ENCODE measurements at regions not wholly inside any gene's neighbourhood (a gene's known extent, or its start where the extent isn't known, plus 50 kb on each side); places are given as distances from the start of the nearest gene placed in this dataset.

DNA sequence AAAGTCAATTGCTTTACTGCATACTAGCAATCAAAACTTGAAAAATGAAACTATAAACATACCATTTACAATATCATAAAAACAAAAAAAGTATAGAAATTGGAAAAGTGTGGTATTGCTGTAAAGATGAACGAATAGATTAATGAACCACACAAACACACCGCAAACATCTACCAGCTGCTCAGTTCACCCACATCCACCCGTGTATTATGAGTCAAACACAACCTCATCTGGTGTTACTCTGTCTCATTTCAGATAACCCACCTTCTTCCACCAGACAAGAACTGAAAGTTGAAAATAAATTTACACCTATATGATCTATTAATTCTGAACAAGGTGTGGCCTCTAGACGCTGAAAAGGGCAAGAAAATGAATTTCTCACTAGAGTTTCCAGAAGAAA is 53.3 kb downstream of the BLID start:
- DNase-seq, result peak in 1 of 5 experiments; percentile 47

DNA sequence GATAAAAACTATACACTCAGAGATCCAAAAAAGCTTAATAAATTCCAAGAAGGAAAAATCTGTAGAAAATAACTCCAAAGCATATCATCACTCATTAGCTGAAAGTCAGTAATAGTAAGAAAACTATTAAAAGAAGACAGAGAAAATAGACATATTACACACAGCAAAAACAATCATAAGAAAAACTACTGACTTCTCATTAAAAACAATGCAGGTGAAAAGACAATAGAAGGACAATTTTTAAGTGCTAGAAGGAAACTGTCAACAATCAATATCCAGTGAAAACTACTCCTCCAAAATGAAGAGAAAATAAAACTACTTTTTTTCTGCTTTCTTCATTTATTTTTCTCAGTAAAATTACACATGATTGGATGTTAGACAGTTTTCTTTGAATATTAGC is 56.5 kb downstream of the BLID start:
- no peak for DNase-seq

DNA sequence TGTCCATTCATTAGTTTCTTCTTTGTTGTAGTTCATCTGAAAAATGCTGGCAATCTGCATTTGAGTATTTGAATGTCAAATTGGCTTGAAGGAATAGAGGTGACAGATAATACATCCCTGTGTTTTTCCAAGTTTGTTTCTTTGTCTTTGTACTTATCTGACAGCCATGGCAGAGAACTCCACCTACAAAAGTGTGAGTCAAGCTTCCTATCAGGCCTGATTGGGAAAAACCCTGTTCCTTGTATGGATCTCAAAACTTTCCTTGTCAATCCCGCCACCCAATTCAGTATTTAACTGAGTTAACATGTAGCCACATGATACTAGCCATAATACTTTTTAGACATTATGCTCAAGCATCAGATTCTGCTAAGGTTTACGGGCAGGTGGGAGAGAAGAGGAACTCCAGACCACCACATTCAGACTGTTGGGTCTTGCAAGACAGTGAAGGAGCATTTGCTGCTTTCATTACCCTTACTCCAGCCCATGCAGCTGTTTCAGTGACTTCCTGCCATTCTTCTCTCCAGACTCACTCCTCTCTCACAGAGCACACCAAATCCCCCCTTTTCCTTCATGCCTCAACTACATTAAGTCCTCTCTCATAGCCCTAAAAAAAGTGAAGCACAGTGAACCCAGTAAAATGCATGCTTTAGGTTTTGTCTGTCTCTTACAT is 65.9 kb downstream of the BLID start:
- no peak for DNase-seq

DNA sequence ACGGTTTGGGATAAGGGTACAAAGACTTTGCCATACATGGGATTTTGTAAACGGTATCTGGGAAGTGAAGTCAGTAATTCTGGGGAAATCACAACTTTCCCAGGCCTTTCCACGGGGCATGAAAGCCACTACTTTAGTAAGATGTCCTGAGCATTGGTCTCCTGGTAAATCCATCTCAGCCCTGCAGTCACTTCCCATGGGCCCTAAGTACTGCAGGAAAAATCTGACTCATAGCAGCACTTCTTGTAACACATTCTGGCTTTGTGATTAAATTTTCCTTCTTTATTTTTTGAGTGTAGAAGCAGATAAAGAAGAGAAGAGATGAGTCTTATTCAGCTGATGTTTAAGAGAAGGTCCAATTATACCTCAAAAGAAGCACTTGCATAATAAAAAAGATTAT is 67.6 kb downstream of the BLID start:
- DNase-seq, result no peak

DNA sequence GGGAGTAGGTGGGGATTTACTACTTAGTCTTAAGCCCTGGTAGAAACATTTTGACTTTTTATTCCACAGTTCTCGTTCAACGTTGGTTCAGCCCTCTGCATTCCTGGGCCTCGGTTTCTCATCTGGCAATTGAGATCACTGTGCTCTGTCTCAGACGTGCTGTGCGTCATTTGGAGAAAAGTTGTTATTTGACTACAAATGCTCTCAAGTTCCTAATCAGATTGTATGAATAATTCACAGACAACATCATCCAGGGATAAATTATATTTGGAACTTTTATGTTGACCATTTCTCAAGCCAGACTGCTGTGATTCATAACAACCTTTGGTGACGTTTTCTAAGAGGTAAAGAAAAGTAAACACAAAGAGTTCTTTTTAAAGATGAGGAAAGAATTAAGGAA is 69.2 kb downstream of the BLID start:
- DNase-seq, result no peak

DNA sequence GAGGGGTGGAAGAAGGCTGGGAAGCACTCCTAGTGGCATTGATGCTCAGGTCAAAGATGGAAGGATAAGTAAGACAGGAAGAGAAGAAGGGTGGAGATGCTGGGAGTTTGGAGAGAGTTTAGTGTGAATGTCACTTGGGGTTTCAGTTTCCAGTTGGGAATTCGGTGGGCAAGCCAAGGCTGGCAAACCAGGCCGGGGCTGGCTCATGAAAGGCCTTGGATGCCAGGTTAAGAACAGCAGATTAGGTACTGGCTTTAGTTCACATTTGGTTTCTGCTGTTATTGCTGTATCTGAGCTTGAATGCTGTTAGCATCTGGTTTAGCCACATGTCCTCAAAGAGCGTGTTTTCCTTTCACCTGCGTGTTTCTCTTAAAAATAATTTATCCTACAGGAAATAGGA is 69.6 kb downstream of the BLID start:
- no peak for DNase-seq

DNA sequence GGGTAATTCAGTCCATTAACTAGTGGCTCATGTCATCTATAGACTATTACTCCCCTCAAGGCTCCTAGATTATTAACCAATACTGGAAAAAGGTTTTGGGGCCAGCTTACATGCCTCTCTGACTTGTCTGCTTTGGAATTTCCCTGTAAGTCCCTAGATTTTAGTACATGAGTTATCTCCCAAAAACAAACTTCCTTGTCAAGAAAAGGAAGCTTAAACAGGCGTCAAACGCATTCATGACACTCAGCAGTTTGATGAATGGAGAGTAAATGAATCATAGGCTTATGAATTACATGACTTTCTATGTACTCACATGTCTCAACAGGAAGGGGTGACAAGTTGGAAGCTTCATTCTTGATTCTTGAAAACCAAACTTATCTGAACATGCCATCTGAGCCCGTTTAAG is 70.8 kb downstream of the BLID start:
- no peak for DNase-seq

DNA sequence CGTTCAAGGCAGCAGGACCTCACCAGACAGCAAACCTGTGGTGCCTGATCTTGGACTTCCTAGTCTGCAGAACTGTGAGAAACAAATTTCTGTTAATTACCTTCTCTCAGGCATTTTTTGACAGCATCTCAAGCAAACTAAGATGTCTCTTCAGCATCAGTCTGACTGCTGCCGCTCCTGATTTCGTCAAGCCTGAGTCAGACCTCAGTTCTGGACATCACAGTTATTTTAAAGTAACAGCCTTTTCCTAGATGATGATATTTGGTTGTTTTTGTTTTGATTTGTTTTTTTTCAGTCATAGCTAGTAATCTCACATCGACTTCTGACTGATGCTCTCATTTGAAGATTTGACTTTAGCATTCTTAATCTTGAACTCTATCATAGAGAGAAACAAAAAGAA is 71.9 kb downstream of the BLID start:
- no peak for DNase-seq

DNA sequence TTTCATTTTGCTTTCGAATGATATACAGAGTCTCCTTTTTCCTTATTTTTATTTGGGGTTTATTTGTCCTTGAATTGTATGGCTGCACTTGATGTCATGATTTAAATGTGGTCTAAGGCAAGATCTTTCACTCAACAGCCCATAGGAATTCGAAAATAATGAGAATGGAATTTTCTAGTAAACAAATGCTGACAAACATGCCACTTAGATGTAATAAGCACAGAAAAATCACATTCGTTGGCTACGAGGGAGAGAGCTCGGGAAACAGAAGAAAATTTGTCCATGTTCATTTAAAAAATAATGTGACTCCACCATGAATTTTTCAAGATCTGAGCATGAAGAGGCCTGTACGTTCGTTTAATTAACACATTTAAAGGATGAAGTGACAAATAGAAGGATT is 73.0 kb downstream of the BLID start:
- no peak for DNase-seq

DNA sequence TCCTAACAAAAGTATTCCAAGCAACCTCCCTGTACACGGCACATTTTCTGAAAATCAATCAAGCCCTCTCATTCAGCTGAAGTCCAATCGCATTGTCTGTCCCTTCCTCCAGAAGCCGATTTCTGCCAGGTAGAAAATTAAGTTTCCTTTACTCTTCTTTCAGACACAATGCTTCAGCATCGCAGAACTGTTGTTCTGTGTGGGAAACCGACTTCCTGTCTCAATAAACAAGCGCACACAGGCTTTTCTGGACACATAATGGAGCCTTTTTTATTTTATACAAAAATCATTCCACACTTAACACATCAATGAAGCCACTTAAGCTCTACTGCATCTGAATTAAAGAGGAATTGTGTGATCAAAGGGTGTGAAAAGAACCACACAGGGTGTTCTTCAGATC is 75.6 kb downstream of the BLID start:
- DNase-seq, result no peak

DNA sequence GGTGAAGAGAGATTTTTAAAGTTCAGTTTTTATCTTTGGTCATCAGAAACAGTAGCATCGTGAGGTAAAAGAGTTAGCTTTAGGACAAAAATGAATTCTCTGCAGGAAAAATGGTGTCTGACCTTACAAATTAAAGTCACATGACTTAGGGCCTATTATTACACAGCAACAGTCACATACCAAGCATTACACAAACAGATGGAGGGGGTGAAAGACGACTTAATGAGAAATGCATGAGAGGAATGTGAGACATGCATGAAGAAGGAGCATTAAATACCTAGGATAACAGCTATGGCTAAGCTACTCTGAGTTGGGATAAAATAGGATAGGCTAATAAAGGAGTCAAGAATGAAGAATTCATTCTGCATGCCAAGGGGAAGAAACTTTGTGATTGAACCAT is 77.5 kb downstream of the BLID start:
- DNase-seq, result no peak

DNA sequence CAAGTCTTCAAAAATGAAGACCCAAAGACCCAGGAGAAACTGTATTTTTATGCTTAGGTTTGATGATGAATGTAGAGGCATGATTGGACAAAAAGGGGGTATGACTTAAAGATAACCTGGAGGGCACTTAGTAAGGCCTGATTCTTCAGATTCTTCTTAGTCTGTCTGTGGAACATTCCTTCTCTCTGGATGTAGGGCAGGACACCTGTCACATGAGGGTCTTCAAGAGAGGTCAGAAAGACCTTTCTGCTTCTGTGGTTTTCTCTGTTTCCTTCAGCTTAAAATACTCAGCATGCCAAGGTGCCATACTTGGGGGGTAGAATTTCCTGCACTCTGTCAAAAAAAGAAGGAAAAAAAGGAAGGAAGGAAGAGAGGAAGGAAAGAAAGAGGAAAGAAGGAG is 78.1 kb downstream of the BLID start:
- DNase-seq, result no peak

DNA sequence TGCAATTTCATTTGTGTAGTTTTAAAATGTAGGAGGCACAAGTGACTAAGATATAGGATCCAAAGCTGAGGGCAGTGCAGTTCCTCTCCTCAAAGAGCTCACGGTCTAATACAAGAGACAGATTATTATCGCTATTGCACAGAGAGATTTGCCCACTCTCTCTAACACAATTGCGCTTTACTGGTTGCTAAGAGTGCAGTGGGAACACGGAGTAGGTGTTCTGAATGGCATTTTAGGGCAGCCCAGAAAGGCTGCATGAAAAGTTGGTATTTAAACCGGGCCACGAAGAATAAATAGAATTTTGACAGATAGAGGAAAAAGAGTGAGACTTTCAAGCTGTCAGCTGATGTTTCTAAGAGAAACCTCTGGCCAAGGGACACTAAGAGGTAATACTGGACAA is 79.5 kb downstream of the BLID start:
- DNase-seq, result no peak

DNA sequence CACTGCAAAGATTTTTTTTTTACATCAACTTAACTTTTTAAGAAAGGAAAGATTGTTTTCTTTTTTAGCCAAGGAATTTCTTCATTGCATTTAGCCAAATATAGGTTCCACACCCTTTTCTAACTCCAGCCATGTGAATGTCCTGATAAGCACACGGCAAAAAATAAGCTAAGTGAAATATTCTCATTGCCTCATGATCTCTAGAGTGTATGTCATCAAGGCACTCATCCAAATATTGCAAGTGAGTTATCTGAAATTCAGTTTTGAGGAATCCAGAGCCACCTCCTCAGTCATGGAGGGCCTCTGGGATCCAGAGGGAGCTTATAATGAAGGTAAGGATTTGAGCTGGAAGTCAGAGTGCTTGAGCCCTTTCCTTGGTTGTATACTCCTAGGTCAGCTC is 80.0 kb downstream of the BLID start:
- DNase-seq, result no peak

DNA sequence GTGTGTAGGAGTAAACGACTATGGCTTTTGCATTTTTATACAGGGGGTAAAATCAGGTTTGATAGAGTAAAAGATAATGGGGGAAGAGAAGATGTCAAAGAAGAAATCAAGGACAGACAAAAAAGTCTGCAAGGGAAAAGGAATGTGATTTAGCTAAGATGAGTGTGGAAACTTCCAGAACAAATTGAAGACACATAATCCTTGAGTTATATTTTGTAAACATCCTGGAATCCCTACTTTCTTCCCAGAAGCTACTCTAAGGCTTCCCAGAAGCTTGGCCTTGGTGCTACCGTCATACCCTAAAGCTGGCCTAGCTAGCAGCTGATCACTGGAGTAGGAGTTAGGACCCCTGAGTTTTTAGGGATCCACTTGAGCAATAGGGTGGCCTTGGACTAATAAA is 82.4 kb downstream of the BLID start:
- no peak for DNase-seq

DNA sequence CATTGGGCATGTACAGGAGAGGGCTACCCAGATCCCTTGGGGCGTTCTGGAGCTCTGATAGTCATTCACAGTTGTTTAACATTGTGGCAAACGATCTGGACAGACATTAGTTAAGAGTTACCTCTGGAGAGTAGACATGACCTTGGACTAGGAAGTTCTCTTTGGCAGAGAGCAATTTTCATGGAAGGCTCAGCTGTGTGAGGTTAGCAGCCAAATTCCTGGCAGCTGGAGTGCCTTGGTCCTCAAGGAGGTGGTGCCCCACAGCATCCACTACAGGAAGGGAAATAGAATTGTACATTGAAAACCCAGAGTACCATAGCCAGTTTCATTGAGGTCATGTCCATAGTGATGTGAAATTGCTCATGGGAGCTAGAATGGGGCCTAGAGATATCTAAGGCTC is 82.8 kb downstream of the BLID start:
- no peak for DNase-seq

DNA sequence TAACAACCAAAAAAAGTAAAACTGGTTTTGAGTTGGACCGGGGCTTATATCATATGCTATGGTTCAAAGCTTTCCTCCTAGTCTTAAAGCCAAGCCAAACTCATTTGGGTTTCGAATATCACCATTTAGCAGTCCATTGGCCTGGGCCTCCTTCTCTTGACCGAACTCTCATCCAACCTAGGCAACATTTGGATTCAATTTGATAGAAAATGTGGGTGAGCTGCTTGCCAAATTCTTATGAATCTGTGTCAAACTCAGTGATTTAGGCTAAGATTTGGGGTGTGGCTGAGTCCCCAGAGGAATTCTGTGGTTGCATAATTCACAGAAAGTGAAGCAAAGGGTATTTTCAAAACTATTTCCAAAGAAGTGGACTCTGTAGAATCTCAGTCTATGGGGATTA is 83.7 kb downstream of the BLID start:
- DNase-seq, result no peak

DNA sequence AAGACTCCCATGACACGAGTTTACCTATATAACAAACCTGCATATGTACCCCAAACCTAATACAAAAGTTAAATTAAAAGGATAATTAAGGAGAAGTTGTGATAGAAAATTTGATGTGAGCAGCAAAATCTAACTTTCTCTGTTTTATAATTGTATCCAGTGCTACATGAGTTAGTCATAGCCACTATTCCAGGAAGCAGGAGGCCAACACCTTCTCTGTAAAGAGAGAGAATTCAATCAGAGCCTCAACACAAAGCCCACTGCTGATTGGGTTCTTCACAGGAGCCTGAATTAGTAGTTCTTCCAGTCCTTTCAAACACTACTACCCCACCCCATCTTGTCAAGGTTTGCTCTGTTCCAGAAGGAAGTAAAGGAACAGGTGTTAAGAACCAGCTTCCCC is 84.2 kb downstream of the BLID start:
- no peak for DNase-seq

DNA sequence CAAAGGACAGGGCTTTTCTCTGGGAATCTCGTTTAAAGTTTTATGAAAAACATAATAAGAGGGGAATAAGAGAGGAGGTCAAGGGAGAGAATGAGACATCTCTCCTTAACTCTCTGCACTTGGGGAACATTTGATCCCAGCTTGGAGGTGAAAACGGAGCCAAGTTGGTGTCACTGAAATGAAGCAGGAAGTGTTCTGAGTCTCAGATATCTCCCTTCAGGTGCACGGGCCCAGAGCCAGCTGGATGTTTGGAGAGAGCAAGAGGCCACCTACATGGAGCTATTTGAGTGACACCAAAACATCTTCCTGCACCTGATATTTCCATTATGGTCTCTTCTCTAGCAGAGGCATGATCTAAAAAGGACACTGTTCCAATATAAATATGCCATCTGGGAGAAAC is 85.7 kb downstream of the BLID start:
- no peak for DNase-seq

DNA sequence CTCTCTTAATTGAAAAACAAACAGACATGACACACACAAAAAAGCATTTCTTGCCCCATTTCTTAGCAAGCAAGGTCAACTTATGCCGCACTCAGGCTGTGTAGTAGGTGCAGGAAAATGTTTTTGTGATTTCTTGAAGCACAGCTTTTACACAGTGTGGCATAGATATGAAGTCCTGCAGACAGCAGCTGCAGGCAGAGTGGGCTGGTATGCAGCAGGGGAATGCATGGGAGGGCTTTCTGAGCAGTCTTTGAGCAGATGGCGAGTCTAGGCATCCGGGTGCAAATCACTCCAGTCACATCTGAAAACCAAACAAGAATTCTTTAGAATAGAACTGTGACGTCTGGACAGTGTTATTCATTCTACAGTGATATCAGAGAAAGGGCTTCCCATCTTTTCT is 87.5 kb downstream of the BLID start:
- no peak for DNase-seq

DNA sequence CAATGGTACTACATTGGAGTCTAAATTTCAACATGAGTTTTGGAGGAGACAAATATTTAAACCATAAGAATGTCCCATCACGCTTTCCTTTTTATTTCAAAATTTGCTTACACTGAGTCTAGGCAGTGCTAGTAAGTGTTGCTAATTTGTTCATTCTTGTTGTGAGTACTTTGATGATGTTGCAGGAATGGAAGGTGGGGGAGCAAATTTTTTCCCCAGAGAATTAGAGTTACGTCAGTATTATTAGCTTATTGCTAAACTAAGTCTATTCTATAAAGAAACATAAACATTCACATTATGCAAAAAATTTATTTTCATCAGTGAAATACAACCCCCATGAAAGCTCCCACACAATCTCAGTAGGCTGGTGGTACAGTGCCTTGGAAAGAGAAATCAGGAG is 88.0 kb downstream of the BLID start:
- DNase-seq, result no peak

DNA sequence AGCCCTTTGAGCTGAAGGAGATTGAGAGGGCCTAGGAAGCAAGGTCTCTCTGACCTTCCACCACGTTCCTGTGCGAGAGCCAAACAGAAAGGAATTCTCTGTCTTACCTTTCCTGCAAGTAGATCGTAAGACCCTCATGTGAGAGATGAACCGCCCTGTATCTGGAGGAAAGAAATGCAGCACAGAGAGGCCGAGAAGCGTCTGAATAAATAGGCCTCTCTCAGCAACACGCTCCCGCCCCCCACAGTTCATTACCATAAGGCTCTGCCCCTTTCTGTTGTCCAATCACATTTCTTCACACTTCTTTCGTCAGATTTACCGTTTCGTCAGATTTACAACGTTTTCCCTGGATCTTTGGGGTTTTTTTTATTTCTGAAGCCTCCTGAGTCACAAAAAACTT is 90.3 kb downstream of the BLID start:
- no peak for DNase-seq

DNA sequence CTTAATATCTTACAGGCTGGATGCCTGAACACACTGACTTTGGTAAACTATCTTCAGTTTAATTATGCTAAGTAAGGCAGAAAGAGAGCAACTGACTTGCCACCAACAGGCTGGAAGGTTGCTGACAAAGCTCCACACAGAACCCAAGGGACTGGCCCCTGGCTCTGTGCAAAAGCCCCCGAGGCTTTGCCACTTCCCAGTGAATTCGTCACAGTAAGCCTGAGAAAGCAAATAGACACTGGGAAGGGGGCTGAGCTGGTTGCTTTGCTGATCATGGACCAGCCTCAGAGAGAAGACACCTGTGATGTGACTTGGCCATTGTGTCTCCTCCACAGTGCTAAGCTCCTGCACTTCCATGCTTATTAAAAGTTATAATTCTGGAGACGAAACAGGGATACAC is 91.7 kb downstream of the BLID start:
- DNase-seq, result no peak

DNA sequence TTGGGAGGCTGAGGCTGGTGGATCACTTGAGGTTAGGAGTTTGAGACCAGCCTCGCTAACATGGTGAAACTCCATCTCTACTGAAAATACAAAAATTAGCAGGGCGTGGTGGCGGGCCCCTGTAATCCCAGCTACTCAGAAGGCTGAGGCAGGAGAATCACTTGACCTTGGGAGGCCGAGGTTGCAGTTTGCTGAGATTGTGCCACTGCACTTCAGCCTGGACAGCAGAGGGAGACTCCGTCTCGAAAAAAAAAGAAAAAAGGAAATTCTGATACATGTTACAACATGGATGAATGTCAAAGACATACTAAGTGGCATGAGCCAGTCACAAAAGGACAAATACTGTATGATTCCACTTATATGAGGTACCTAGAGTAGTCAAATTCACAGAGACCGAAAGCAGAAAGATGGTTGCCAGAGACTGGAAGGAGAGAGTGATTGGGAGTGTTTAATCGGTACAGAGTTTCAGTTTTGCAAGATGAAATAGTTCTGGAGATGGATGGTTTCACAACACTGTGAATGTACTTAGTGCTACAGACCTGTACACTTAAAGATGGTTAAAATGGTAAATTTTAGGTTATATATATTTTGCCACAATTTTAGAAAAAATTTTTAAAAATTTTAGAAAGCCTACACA is 92.3 kb downstream of the BLID start:
- no peak for DNase-seq

DNA sequence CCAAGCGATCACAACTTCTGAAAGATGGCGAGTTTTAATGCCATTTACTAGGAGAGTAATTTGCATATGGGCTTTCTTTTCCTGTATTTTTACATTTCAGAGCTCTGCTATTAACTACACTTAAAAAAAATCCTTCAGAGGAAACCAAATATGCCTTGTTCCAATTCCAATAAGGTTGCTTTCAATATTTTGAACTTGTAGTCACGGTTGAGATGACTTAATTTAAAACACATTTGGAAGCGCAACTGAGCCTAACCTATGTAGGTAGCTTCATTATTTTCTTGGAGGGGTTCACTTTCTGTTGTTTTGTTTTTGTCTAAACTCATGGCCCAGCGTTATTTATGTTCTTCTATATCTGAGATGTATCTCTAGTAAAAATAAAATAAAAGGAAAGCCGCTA is 93.4 kb downstream of the BLID start:
- no peak for DNase-seq

Data from T-helper 2 cell (primary cell).